HG03196 (cell line): ENCODE measurements at regions not wholly inside any gene's neighbourhood (a gene's known extent, or its start where the extent isn't known, plus 50 kb on each side); places are given as distances from the start of the nearest gene placed in this dataset.

Source experiments
- ATAC-seq: cut with Tn5 transposase; IDR thresholded peaks from one replicate; pipeline ENCODE4 v1.9.1; 2021; ENCODE audit not compliant: unreplicated experiment

- no peak for ATAC-seq
Measured at GRCh38 chr10:123585477-123586445, 80.4 kb upstream of the GPR26 start.

GRCh38 chr10:123587110-123587509 lies 79.0 kb upstream of the GPR26 start:
- ATAC-seq: no peak

- no peak for ATAC-seq
Measured at GRCh38 chr10:123588386-123588914, 77.7 kb upstream of the GPR26 start.

- ATAC-seq: no peak
Measured at GRCh38 chr10:123595661-123596060, 70.5 kb upstream of the GPR26 start.

- ATAC-seq: no peak
Measured at GRCh38 chr10:123597676-123598075, 68.5 kb upstream of the GPR26 start.

GRCh38 chr10:123599366-123599849 lies 66.7 kb upstream of the GPR26 start:
- ATAC-seq: no peak

- ATAC-seq: no peak
Measured at GRCh38 chr10:123600177-123600576, 66.0 kb upstream of the GPR26 start.

GRCh38 chr10:123603130-123603529 lies 63.0 kb upstream of the GPR26 start:
- no peak for ATAC-seq

GRCh38 chr10:123604506-123604905 lies 61.6 kb upstream of the GPR26 start:
- ATAC-seq: no peak

GRCh38 chr10:123606006-123606405 lies 60.1 kb upstream of the GPR26 start:
- ATAC-seq: no peak

GRCh38 chr10:123606955-123607354 lies 59.2 kb upstream of the GPR26 start:
- no peak for ATAC-seq

- ATAC-seq: no peak
Measured at GRCh38 chr10:123607386-123607785, 58.8 kb upstream of the GPR26 start.

- no peak for ATAC-seq
Measured at GRCh38 chr10:123608047-123608446, 58.1 kb upstream of the GPR26 start.

GRCh38 chr10:123611243-123611642 lies 54.9 kb upstream of the GPR26 start:
- ATAC-seq: no peak

- ATAC-seq: no peak
Measured at GRCh38 chr10:123611876-123612275, 54.3 kb upstream of the GPR26 start.

GRCh38 chr10:123613346-123613850 lies 52.8 kb upstream of the GPR26 start:
- ATAC-seq: no peak

- ATAC-seq: no peak
Measured at GRCh38 chr10:123614888-123615287, 51.3 kb upstream of the GPR26 start.
